Gastroesophageal sphincter (tissue), 3 donors: ENCODE measurements at regions not wholly inside any gene's neighbourhood (a gene's known extent, or its start where the extent isn't known, plus 50 kb on each side); places are given as distances from the start of the nearest gene placed in this dataset.

ENCODE experiments used
- CTCF ChIP-seq, 4 experiments: fragments of 200-600 bp in 2 of 4; fragments of 450-650 bp in 2 of 4; sonication (generic) in 1 of 4; IDR thresholded peaks; one replicate each; pipeline ENCODE4 v1.5.1; 2017 to 2019; ENCODE audit warnings: antibody characterized with exemption in 4 of 4, mild to moderate bottlenecking in 2 of 4, moderate library complexity in 2 of 4
- EP300 ChIP-seq: sonication (generic); formaldehyde crosslinking; IDR thresholded peaks from one replicate; pipeline ENCODE4 v1.6.1; 2017; ENCODE audit warnings: antibody characterized with exemption, mild to moderate bottlenecking
- POLR2A ChIP-seq, 2 donors: fragments of 450-650 bp; IDR thresholded peaks; one replicate each; pipeline ENCODE4 v1.6.1; 2017; ENCODE audit warnings: antibody characterized with exemption in 2 of 2, mild to moderate bottlenecking in 2 of 2, moderate library complexity in 1 of 2
- POLR2AphosphoS5 ChIP-seq: sonication (generic); formaldehyde crosslinking; IDR thresholded peaks from one replicate; pipeline ENCODE4 v1.6.1; 2017; ENCODE audit warnings: antibody characterized with exemption

- TF ChIP-seq CTCF (IDR thresholded peaks at IDR 0.05): no peak
- TF ChIP-seq POLR2A (IDR thresholded peaks at IDR 0.05): no peak
- no peak for TF ChIP-seq EP300
- no peak for TF ChIP-seq POLR2AphosphoS5
Observed at GRCh38 chr12:93107514-93108312, 178.6 kb upstream of the EEA1 start.
